IMR-90 (cell line): ENCODE measurements at regions not wholly inside any gene's neighbourhood (a gene's known extent, or its start where the extent isn't known, plus 50 kb on each side); places are given as distances from the start of the nearest gene placed in this dataset.

Source experiments
- MAFK ChIP-seq: IDR thresholded peaks from 2 replicates; pipeline ENCODE4 v1.6.1; 2012; ENCODE audit warnings: low read depth, low read length, improper control_type of control experiment
- MXI1 ChIP-seq: IDR thresholded peaks from 2 replicates; pipeline ENCODE4 v1.6.1; 2012; ENCODE audit warnings: low read depth, mild to moderate bottlenecking, low read length, moderate library complexity, borderline replicate concordance
- POLR2A ChIP-seq: IDR thresholded peaks from 2 replicates; pipeline ENCODE4 v1.6.1; 2012; ENCODE audit warnings: mild to moderate bottlenecking, low read depth, low read length
- RCOR1 ChIP-seq: IDR thresholded peaks from 2 replicates; pipeline ENCODE4 v1.6.1; 2012; ENCODE audit warnings: mild to moderate bottlenecking, low read length, improper control_type of control experiment; ENCODE audit not compliant: insufficient replicate concordance
- TF ChIP-seq, protein P1 (sequence below): conservative IDR thresholded peaks from 2 replicates; pipeline ENCODE4 v1.5.1; 2012; ENCODE audit warnings: mild to moderate bottlenecking, low read depth, low read length, improper control_type of control experiment

GRCh38 chr13:54637366-54637765 lies 1608.8 kb downstream of the OLFM4 start:
- TF ChIP-seq, protein P1, sequence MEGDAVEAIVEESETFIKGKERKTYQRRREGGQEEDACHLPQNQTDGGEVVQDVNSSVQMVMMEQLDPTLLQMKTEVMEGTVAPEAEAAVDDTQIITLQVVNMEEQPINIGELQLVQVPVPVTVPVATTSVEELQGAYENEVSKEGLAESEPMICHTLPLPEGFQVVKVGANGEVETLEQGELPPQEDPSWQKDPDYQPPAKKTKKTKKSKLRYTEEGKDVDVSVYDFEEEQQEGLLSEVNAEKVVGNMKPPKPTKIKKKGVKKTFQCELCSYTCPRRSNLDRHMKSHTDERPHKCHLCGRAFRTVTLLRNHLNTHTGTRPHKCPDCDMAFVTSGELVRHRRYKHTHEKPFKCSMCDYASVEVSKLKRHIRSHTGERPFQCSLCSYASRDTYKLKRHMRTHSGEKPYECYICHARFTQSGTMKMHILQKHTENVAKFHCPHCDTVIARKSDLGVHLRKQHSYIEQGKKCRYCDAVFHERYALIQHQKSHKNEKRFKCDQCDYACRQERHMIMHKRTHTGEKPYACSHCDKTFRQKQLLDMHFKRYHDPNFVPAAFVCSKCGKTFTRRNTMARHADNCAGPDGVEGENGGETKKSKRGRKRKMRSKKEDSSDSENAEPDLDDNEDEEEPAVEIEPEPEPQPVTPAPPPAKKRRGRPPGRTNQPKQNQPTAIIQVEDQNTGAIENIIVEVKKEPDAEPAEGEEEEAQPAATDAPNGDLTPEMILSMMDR, result no peak
- TF ChIP-seq MAFK (no peak), RCOR1 (no peak), MXI1 (no peak), POLR2A (no peak)
